ENCODE measurements at regions not wholly inside any gene's neighbourhood (a gene's known extent, or its start where the extent isn't known, plus 50 kb on each side); places are given as distances from the start of the nearest gene placed in this dataset.

DNA sequence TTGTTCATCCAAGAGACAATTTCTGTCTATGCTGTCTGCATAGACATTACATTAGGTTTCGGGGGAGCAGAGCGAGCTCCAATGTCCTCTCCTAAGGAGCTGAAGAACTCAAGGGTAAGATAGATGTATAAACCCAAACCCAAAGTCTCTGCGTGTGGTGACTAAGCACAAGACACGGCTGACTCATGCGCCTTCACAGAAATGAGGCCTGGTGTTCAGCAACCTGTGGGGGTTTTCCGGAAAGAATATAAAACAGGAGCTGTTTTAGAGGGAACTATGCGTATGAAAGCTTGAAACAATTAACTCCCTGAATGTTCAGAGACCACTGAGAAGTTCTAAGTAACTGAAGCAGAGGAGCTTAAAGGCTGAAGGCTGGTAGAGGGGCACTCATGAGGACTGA lies 154.7 kb downstream of the SOX11 start:
- Histone ChIP-seq H3K4me2 (ENCODE audit: low read depth, low read length, poor library complexity, severe bottlenecking) (no peak overlapping the region), H3F3A (ENCODE audit: low read depth) (no peaks in the 10 kb centered on the region), H3K4me3 (ENCODE audit: low read length, poor library complexity, severe bottlenecking) (no peak overlapping the region), H3K9me2 (replicated peaks; ENCODE audit: low read depth, low read length) (no peaks in the 10 kb centered on the region), H3K36me3 (ENCODE audit: insufficient read depth, low read length) (no peaks in the 10 kb centered on the region), H3K9me3 (ENCODE audit: insufficient read depth, low read depth, low read length) (no peaks in the 10 kb centered on the region; the same call in 1 of the 2 replicates), H3K4me1 (ENCODE audit: insufficient read depth, low read length, poor library complexity, severe bottlenecking) (no peaks in the 10 kb centered on the region), H4K20me1 (ENCODE audit: insufficient read depth, low read length, poor library complexity, severe bottlenecking) (no peaks in the 10 kb centered on the region), H3K27me3 (ENCODE audit: insufficient read depth, low read length, poor library complexity, severe bottlenecking) (no peaks in the 10 kb centered on the region), H3K9ac (ENCODE audit: low read depth, low read length, poor library complexity, severe bottlenecking) (no peak overlapping the region), H2AFZ (ENCODE audit: low read length) (no peak overlapping the region), H3K79me2 (ENCODE audit: insufficient read depth, low read length) (no peaks in the 10 kb centered on the region)
- TF ChIP-seq EZH2phosphoT487 (IDR thresholded peaks at IDR 0.05; ENCODE audit: borderline replicate concordance) = no peak
- TF ChIP-seq, protein P1, sequence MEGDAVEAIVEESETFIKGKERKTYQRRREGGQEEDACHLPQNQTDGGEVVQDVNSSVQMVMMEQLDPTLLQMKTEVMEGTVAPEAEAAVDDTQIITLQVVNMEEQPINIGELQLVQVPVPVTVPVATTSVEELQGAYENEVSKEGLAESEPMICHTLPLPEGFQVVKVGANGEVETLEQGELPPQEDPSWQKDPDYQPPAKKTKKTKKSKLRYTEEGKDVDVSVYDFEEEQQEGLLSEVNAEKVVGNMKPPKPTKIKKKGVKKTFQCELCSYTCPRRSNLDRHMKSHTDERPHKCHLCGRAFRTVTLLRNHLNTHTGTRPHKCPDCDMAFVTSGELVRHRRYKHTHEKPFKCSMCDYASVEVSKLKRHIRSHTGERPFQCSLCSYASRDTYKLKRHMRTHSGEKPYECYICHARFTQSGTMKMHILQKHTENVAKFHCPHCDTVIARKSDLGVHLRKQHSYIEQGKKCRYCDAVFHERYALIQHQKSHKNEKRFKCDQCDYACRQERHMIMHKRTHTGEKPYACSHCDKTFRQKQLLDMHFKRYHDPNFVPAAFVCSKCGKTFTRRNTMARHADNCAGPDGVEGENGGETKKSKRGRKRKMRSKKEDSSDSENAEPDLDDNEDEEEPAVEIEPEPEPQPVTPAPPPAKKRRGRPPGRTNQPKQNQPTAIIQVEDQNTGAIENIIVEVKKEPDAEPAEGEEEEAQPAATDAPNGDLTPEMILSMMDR (conservative IDR thresholded peaks at IDR 0.05; ENCODE audit: low read length) = no peak

DNA sequence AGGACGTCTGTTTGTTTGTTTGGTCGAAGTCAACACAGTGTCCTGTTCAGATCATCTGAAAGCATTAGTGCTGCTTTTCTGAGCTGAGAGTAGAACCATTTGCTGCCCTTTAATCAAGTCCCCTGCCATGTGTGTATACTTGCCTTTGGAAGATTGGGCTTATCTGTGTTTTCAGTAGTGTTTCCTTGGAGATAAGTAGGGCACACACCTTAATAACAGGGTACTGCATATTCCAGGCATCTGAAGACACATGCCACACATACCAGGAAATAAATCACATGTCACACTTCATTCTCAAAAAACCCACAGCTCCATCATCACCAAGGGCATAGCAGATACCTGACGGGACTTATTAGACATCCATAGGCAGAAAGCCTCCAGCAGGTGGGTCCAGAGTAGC lies 157.4 kb downstream of the SOX11 start:
- Histone ChIP-seq H3K9me2 (replicated peaks; ENCODE audit: low read depth, low read length) (no peaks in the 10 kb centered on the region), H3K4me2 (ENCODE audit: low read depth, low read length, poor library complexity, severe bottlenecking) (no peak overlapping the region), H3K27me3 (ENCODE audit: insufficient read depth, low read length, poor library complexity, severe bottlenecking) (no peaks in the 10 kb centered on the region), H3K9ac (ENCODE audit: low read depth, low read length, poor library complexity, severe bottlenecking) (no peak overlapping the region), H3K4me1 (ENCODE audit: insufficient read depth, low read length, poor library complexity, severe bottlenecking) (no peaks in the 10 kb centered on the region), H3F3A (ENCODE audit: low read depth) (no peaks in the 10 kb centered on the region), H2AFZ (ENCODE audit: low read length) (no peak overlapping the region), H3K4me3 (ENCODE audit: low read length, poor library complexity, severe bottlenecking) (no peak overlapping the region), H3K36me3 (ENCODE audit: insufficient read depth, low read length) (no peaks in the 10 kb centered on the region), H3K79me2 (ENCODE audit: insufficient read depth, low read length) (no peaks in the 10 kb centered on the region), H4K20me1 (ENCODE audit: insufficient read depth, low read length, poor library complexity, severe bottlenecking) (no peaks in the 10 kb centered on the region), H3K9me3 (ENCODE audit: insufficient read depth, low read depth, low read length) (no peaks in the 10 kb centered on the region)
- TF ChIP-seq, protein P1 (conservative IDR thresholded peaks at IDR 0.05; ENCODE audit: low read length) = no peak
- TF ChIP-seq EZH2phosphoT487 (IDR thresholded peaks at IDR 0.05; ENCODE audit: borderline replicate concordance) = no peak

DNA sequence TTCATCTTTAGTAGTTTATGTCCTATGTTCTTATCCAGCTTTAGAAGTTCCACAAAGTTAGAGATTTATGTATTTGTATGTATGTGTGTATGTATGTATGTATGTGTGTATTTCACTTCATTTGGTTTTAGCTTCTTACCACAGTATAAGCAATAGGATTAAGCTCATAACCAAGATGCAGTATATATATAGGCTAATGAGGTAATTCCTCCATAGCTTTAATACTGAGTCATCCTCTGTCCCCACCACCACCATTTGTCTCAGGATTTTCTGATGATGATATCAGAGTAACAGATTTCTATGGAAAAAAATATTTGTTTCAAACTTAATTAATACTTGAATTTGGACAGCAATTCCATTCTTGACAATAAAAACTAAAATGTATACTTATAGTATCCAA lies 159.2 kb downstream of the SOX11 start:
- TF ChIP-seq, protein P1 (conservative IDR thresholded peaks at IDR 0.05; ENCODE audit: low read length) = no peak
- no peak for TF ChIP-seq EZH2phosphoT487 (IDR thresholded peaks at IDR 0.05; ENCODE audit: borderline replicate concordance)
- no peaks in the 10 kb centered on the region for H3K9me3 ChIP-seq (ENCODE audit: insufficient read depth, low read depth, low read length)
- H3K27me3 ChIP-seq (ENCODE audit: insufficient read depth, low read length, poor library complexity, severe bottlenecking) = no peaks in the 10 kb centered on the region
- no peaks in the 10 kb centered on the region for H3K79me2 ChIP-seq (ENCODE audit: insufficient read depth, low read length)
- no peaks in the 10 kb centered on the region for H3K9me2 ChIP-seq (replicated peaks; ENCODE audit: low read depth, low read length)
- no peak overlapping the region for H2AFZ ChIP-seq (ENCODE audit: low read length)
- no peak overlapping the region for H3K9ac ChIP-seq (ENCODE audit: low read depth, low read length, poor library complexity, severe bottlenecking)
- no peaks in the 10 kb centered on the region for H3K4me1 ChIP-seq (ENCODE audit: insufficient read depth, low read length, poor library complexity, severe bottlenecking)
- H3F3A ChIP-seq (ENCODE audit: low read depth) = no peaks in the 10 kb centered on the region
- H3K36me3 ChIP-seq (ENCODE audit: insufficient read depth, low read length) = no peaks in the 10 kb centered on the region
- H3K4me2 ChIP-seq (ENCODE audit: low read depth, low read length, poor library complexity, severe bottlenecking) = no peak overlapping the region
- no peaks in the 10 kb centered on the region for H4K20me1 ChIP-seq (ENCODE audit: insufficient read depth, low read length, poor library complexity, severe bottlenecking)
- no peak overlapping the region for H3K4me3 ChIP-seq (ENCODE audit: low read length, poor library complexity, severe bottlenecking)

All from Loucy (cell line).